Brain microvascular endothelial cell (primary cell): ENCODE measurements at regions not wholly inside any gene's neighbourhood (a gene's known extent, or its start where the extent isn't known, plus 50 kb on each side); places are given as distances from the start of the nearest gene placed in this dataset.

Experiments used
- DNase-seq: peaks from one replicate; pipeline ENCODE4 v3.0.0-alpha.2; 2020
- H3K27ac ChIP-seq: fragments of 250-450 bp; sonication (Bioruptor Pico); 2 replicates; pipeline ENCODE4 v1.5.1; 2020; ENCODE audit warnings: mild to moderate bottlenecking, moderate library complexity
- H3K27me3 ChIP-seq: fragments of 250-450 bp; sonication (Bioruptor Pico); replicated peaks from 2 replicates; pipeline ENCODE4 v1.5.1; 2020; ENCODE audit warnings: mild to moderate bottlenecking
- H3K36me3 ChIP-seq: fragments of 250-450 bp; sonication (Bioruptor Pico); replicated peaks from 2 replicates; pipeline ENCODE4 v1.5.1; 2020; ENCODE audit warnings: mild to moderate bottlenecking
- H3K4me3 ChIP-seq: 2 replicates; pipeline ENCODE4 v1.5.1; 2011; ENCODE audit warnings: low read depth, mild to moderate bottlenecking, control low read depth, low read length, moderate library complexity
- in situ Hi-C: cut with HindIII; loops from 2 replicates; pipeline ENCODE4 v1.10.0; 2017; ENCODE audit warnings: low sequenced_read_pairs, low pct_ligation_motif_present
- TF ChIP-seq, protein P1 (sequence below): IDR thresholded peaks from 2 replicates; pipeline ENCODE4 v1.5.1; 2011; ENCODE audit warnings: low read depth, mild to moderate bottlenecking, moderate library complexity, low read length, control low read depth, inconsistent platforms; ENCODE audit errors: missing control alignments

DNA sequence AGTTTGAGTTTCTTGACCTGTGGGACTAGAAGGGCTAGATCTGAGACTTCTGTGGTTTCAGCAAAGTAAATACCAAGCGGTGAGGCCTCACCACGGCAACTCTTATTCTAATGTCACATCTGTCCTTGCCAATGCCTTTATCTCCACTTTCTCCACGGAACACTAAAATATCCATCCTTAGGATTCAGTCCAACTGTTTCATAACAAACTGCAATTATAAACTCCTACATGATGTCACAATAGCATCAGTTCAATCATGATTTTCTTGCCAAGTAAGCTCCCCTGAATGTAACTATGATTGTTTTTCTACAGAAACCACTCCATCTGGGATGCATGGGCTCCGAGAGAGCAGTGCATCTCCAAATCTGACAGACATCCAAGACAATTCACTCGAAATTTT lies 79.6 kb downstream of the LRATD1 start:
- in situ Hi-C loops, result no loop called here
- no peak for DNase-seq
- Histone ChIP-seq H3K36me3 (no peaks in the 10 kb centered on the region), H3K27ac (no peak overlapping the region), H3K4me3 (no peak overlapping the region), H3K27me3 (no peaks in the 10 kb centered on the region)
- TF ChIP-seq, protein P1, sequence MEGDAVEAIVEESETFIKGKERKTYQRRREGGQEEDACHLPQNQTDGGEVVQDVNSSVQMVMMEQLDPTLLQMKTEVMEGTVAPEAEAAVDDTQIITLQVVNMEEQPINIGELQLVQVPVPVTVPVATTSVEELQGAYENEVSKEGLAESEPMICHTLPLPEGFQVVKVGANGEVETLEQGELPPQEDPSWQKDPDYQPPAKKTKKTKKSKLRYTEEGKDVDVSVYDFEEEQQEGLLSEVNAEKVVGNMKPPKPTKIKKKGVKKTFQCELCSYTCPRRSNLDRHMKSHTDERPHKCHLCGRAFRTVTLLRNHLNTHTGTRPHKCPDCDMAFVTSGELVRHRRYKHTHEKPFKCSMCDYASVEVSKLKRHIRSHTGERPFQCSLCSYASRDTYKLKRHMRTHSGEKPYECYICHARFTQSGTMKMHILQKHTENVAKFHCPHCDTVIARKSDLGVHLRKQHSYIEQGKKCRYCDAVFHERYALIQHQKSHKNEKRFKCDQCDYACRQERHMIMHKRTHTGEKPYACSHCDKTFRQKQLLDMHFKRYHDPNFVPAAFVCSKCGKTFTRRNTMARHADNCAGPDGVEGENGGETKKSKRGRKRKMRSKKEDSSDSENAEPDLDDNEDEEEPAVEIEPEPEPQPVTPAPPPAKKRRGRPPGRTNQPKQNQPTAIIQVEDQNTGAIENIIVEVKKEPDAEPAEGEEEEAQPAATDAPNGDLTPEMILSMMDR, result no peak

DNA sequence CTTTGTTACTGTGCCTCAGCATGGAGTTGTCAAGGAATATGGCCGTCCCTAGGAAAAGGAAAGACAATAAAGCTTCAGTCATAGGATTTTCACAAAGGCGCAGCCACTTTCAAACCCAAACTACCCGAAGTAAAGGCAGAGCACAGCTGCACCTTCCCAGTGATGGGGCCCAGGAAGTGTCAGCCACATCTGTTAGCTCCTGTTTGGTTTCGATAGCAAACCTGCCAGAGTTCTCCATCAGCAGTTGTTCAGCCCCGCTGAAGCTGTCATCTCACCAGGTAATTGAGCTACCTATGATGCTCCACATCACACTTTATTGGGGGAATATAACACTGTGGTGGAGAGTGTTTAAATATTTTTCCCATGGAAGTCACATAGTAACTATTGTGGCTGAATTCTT lies 80.7 kb downstream of the LRATD1 start:
- H3K36me3 ChIP-seq, result no peaks in the 10 kb centered on the region
- no peaks in the 10 kb centered on the region for H3K27me3 ChIP-seq
- H3K4me3 ChIP-seq, result no peak overlapping the region
- DNase-seq, result no peak
- TF ChIP-seq, protein P1, result no peak
- in situ Hi-C loops, result no loop called here
- H3K27ac ChIP-seq, result no peak overlapping the region

DNA sequence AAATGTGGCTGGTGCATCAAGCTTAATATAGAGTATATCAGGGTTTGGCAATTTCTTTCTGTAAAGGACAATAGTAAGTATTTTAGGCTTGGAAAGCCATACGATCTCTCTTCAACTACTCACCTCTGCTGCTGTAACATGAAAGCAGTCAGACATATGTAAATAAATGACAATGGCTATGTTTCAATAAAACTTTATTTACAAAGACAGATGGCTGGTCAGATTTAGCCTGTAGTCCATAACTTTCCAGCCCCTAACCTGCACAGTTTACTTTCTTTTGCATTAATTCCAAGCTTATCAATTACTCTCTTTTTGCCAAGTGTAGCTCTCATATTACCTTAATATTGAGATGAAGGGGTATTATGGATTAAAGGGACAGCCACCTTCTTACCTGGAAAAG lies 83.1 kb downstream of the LRATD1 start:
- in situ Hi-C loops, result no loop called here
- no peak overlapping the region for H3K27ac ChIP-seq
- H3K4me3 ChIP-seq, result no peak overlapping the region
- TF ChIP-seq, protein P1, result no peak
- no peaks in the 10 kb centered on the region for H3K36me3 ChIP-seq
- no peaks in the 10 kb centered on the region for H3K27me3 ChIP-seq
- DNase-seq, result no peak

DNA sequence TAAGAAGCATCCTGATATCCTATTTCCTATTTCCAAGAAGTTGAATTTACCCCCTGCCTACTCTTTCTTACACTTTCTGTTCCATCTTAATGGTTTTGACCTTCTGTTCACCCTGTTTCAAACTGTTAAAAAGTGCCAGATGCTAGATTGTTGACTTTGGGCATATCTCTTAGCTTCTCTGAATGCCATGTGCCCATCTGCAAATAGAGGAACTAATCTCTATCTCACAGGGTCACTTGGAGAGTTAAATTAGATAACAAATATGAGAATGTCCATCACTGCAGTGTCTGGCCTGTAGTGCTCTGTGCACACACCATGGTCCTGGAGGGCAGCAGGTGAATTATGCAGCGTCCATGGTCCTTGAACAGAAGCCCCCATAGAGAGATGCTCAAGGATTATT lies 83.8 kb downstream of the LRATD1 start:
- Histone ChIP-seq H3K4me3 (no peak overlapping the region), H3K27me3 (no peaks in the 10 kb centered on the region), H3K27ac (no peak overlapping the region), H3K36me3 (no peaks in the 10 kb centered on the region)
- in situ Hi-C loops, result no loop called here
- TF ChIP-seq, protein P1, result no peak
- DNase-seq, result no peak

DNA sequence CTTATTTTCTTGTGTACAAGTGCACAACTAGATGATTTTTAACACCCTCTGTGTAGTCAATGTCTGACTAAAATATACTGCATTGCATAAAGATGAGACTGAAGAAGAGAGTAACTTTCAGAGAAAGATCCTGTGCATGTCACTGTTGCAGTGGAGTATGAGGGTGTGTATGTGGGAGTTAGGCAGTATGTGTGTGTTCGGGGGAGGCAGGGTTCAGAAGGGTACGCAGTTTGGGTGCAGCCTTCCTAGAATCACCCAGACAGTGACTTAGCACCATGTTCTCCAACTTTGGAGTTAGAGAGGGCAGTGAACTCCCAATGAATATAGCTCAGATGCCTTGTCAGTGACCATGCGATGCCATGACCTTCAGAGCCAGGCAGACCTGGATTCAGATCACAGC lies 84.6 kb downstream of the LRATD1 start:
- in situ Hi-C loops, result no loop called here
- Histone ChIP-seq H3K27ac (no peak overlapping the region), H3K27me3 (no peaks in the 10 kb centered on the region), H3K4me3 (no peak overlapping the region), H3K36me3 (no peaks in the 10 kb centered on the region)
- TF ChIP-seq, protein P1, result no peak
- no peak for DNase-seq

DNA sequence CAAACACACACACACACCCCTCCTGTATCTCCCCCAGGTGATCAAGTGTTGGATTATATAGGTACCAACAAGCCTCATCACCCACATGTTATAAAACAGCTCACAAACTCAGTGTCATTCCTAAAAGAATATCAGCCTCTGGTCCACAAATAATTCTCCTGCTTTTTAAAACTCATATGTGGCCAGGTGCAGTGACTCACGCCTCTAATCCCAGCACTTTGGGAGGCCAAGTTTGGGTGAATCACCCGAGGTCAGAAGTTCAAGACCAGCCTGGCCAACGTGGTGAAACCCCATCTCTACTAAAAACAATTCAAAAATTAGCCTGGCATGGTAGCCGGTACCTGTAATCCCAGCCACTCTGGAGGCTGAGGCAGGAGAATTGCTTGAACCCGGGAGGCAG lies 87.8 kb downstream of the LRATD1 start:
- no peaks in the 10 kb centered on the region for H3K36me3 ChIP-seq
- no peak overlapping the region for H3K27ac ChIP-seq
- H3K4me3 ChIP-seq, result no peak overlapping the region
- no peaks in the 10 kb centered on the region for H3K27me3 ChIP-seq
- in situ Hi-C loops, result no loop called here
- TF ChIP-seq, protein P1, result no peak
- DNase-seq, result no peak
